GM12872 (cell line): ENCODE measurements at regions not wholly inside any gene's neighbourhood (a gene's known extent, or its start where the extent isn't known, plus 50 kb on each side); places are given as distances from the start of the nearest gene placed in this dataset.

Source experiments
- TF ChIP-seq, protein P1 (sequence below): IDR thresholded peaks from 3 replicates; pipeline ENCODE4 v1.5.1; 2011; ENCODE audit warnings: low read depth, mild to moderate bottlenecking, low read length, moderate library complexity; ENCODE audit not compliant: insufficient read depth

- TF ChIP-seq, protein P1, sequence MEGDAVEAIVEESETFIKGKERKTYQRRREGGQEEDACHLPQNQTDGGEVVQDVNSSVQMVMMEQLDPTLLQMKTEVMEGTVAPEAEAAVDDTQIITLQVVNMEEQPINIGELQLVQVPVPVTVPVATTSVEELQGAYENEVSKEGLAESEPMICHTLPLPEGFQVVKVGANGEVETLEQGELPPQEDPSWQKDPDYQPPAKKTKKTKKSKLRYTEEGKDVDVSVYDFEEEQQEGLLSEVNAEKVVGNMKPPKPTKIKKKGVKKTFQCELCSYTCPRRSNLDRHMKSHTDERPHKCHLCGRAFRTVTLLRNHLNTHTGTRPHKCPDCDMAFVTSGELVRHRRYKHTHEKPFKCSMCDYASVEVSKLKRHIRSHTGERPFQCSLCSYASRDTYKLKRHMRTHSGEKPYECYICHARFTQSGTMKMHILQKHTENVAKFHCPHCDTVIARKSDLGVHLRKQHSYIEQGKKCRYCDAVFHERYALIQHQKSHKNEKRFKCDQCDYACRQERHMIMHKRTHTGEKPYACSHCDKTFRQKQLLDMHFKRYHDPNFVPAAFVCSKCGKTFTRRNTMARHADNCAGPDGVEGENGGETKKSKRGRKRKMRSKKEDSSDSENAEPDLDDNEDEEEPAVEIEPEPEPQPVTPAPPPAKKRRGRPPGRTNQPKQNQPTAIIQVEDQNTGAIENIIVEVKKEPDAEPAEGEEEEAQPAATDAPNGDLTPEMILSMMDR: no peak
Observed at GRCh38 chr13:83327091-83327490, 555.2 kb downstream of the SLITRK1 start.

GRCh38 chr13:83325125-83325853, 557.0 kb downstream of the SLITRK1 start:
- TF ChIP-seq, protein P1: no peak

DNA sequence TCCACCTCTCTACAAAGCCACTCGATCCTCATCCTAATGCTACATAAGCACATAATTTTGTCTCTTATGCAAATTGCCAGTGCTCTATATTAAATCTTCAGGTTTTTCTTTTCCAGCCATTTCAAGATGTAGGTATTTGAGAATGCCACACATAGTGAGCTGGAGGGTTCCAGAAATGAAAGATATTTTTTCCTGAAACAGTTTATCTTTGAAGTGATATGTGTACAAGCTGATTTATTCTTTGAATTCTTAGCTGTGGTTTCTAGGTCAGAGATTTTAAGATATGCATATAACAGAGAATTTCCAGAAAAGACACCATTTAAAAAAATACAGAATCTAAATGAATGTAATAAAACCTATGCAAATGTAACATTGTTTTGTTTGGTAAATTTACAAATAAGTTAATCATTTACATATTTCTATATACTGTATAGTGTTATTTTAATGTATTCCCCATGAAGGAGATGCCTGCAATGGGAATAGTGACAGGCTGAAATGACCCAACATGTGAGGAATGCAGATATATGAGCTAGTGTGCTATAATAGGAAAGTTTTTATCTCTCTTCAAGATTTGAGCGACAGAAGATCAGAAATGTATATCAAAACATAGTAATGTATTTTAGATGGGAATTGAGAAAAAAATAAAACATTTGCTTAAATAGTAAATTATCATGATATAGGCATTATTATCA, 570.2 kb downstream of the SLITRK1 start:
- TF ChIP-seq, protein P1: no peak

DNA sequence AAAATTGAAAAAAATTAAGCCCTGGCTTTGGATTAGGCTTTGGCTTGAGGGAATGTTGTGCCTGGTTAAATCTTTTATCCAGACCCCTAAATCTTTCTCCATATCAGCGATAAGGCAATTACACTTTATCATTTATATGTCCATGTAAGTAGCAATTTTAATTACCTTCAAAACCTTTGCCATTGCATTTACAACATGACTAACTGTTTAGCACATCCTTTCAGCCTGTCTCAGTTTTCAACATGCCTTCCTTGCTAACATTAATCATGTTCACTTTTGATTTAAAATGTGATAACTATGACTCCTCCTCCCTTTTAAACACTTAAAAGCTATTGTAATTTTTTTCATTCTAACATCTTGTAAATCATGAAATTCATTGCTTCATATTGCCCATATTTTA, 583.7 kb downstream of the SLITRK1 start:
- TF ChIP-seq, protein P1: no peak

DNA sequence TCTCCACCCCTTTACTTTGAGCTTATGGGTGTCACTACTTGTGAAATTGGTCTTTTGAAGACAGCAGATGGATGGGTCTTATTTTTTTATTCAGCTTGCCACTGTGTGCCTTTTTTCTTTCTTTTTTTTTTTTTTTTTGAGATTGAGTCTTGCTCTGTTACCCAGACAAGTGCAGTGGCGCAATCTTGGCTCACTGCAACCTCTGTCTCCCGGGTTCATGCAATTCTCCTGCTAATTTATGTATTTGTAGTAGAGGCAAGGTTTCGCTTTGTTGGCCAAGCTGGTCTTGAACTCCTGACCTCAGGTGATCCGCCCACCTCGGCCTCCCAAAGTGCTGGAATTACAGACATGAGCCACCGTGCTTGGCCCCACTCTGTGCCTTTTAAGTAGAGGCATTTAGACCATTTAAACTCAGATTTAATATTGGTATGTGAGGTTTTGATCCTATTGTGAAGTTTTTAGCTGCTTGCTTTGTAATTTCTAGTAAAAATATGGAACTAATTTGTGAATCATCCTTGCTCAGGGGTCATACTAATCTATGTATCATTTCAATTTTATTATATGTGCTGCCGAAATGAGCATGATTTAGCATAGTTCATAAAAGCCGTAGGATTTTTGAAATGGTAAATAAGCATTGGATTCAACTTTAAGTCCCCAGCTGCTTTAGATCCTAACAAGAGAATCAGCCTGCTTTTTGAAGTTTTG, 584.5 kb downstream of the SLITRK1 start:
- TF ChIP-seq, protein P1: no peak

DNA sequence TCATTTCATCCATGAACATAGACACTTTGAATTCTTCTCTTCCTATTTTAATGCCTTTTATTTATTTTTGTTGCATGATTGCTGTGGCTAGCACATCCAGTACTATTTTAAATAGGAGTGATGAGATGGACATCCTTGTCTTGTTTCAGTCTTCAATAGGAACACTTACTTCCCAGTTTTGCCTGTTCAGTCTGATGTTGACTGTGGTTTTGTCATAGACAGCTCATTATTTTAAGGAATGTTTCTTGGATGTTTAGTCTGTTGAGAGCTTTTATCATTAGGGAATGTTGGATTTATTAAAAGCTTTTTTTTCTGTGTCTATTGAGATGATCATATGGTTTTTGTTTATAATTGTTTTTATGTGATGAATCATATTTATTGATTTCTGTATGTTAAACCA, 586.6 kb downstream of the SLITRK1 start:
- TF ChIP-seq, protein P1: no peak

DNA sequence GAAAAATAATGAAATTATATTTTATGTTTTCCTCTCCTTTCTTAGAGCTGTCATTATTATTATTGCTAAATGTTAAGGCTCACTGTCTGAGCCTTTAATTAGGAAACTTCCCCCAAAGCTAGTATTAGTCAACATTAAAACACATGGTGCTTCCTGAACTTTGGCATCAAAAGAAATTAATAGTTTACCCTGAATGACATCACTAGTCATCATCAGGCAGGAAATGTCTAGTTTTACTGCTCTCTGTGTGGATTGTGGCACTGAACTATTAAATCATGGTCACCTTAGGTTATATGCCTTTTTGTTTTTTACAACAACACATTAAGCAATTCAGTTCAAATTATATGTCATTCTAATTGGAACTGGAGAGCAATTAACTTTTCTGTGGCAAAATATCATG, 595.5 kb downstream of the SLITRK1 start:
- TF ChIP-seq, protein P1: no peak
